Germinal center (tissue), 1 donor: ENCODE measurements at regions not wholly inside any gene's neighbourhood (a gene's known extent, or its start where the extent isn't known, plus 50 kb on each side); places are given as distances from the start of the nearest gene placed in this dataset.

Experiments used
- DNase-seq: peaks from one replicate; pipeline ENCODE4 v3.0.0; 2012; ENCODE audit warnings: mixed read lengths, low spot score

DNA sequence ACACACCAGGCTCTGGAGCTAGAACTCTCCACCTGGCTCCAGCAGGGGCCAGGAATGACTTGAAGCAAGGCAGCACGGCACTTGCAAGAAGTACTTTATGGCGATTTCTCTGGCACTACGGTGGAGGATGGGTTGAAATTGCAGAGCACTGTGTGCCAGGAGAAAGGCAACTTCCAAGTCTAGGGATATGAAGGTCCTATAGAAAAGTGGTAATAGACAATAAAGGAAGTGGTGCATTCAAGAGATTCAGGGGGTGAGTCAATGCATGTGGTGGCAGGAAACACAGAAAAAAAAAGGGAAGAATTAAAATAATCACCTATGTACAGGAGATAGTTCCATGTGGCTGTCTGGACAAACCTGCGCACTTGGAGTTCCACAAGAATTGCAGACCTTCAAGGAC lies 240.3 kb upstream of the DYNLRB2 start:
- no peak for DNase-seq

- DNase-seq = no peak
Measured at GRCh38 chr16:80299416-80299815, 241.4 kb upstream of the DYNLRB2 start.

DNA sequence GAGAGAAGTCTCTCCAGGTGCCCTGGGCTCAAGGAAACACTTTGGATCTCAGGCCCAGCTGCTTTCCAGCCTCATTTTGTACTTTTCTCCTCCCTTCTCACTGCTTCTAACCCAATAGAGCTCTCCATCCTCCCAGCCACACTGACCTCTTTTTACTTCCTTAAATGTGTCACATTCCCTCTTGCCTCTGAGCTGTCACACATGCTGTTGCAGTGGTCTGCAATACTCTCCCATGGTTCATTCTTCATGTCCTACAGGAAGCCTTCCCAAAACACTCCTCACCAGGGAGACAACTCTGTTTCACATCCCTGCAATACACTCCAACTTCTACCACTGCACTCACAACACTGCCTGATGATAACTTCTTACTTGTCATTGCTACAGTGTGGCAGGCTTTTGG lies 242.1 kb upstream of the DYNLRB2 start:
- DNase-seq = no peak

DNA sequence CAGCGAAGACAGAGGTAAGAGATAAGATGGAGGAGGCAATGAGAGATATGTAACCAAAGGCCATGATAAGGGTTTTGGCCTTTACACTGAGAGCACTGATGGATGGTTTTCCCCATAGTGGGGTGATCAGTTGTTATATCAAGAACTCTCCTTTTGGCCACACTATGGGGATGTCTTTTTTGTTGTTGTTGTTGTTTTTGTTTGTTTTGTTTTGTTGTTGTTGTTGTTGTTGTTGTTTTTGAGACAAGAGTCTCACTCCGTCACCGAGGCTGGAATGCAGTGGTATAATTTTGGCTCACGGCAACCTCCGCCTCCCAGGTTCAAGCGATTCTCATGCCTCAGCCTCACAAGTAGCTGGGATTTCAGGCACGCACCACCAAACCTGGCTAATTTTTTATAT lies 244.8 kb upstream of the DYNLRB2 start:
- no peak for DNase-seq

DNA sequence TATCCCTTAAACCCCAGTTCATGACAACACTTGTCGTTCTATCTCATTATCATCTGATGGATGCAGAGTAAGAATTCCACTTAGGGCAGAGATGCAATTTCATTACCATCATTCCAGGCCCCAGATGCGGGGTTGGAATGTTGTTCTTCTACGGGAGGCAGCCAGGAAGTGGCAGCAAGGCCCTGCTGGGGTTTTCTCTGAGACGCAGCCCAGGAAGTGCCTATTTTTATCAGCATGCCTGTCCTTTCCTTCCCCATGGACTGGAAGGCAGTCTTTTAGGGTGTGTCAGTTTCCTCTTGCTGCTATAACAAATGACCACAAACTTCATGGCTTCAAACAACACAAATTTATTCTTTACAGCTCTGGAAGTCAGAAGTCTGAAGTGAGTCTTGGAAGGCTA lies 246.6 kb upstream of the DYNLRB2 start:
- no peak for DNase-seq

DNA sequence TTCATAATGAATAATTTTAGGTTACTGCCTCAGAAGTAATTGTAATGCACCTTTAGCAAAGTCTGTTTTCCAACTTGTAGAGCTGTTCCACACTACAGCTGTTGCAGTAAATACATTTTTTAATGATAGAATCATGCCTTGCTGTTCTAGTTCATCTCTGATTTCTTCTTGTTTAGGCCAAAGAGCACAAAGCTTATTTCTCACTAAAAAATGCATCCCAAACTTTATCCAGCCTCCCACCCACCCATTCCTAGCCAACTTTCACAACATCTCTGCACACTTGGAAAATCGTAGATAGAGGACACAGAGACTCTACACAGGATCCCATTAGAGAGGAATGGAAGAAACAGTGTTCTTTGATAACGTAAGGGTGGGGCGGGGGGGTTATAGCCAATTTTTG lies 252.2 kb upstream of the DYNLRB2 start:
- no peak for DNase-seq

- DNase-seq = no peak
Measured at GRCh38 chr16:80287674-80288073, 253.1 kb upstream of the DYNLRB2 start.

GRCh38 chr16:80285104-80285503 lies 255.7 kb upstream of the DYNLRB2 start:
- no peak for DNase-seq

DNA sequence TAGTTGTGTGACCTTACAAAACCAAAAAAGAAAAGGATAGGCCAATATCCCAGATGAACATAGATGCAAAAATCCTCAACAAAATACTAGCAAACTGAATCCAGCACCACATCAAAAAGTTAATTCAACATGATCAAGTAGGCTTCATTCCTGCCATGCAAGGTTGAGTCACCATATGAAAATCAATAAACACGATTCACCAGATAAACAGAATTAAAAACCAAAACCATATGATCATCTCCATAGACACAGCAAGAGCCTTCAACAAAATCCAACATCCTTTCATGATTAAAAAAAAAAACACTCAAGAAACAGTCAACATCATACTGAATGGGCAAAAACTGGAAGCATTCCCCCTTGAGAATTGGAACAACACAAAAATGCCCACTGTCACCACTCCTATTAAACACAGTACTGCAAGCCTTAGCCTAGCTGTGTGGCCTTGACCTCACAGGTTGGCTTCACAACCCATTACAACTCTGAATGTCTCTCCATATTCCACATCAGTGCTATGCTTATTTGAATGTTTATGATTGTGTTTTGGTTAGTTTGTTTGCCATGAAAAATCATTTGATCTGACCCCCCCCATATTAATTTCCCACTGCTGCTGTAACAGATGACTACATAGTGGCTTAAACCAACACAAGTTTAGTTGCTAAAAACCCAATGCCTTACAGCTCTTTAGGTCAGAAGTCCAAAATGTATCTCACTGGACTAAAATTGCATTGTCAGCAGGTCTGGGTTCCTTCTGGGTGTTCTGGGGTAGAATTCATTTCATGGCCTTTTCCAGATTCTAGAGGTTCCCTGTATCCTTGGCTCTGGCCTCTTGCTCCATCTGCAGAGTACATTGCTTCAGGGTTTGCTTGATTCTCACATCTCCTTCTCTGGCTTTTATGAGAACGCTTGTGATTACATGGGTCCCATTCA lies 257.1 kb upstream of the DYNLRB2 start:
- DNase-seq = no peak

- DNase-seq = no peak
Measured at GRCh38 chr16:80280557-80280956, 260.2 kb upstream of the DYNLRB2 start.

DNA sequence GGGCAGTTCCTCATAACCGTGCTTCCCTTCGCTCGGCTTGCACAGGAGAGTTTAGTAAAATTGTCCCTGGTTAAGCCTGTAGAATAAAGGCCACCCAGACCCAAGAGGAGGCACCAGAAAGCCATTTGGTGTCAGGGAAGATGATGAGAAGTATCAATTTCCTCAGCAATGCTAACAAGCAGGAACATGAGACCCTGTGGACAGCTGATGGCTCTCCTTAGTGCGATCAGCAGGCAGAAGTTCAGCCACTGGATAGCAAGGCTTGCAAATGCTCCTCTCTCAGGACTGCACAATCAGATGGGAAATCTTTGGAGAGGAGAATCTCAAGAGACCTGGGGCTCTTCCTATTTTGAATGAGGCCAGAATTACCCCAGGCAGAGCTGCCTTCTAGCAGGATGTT lies 261.1 kb upstream of the DYNLRB2 start:
- DNase-seq = no peak

DNA sequence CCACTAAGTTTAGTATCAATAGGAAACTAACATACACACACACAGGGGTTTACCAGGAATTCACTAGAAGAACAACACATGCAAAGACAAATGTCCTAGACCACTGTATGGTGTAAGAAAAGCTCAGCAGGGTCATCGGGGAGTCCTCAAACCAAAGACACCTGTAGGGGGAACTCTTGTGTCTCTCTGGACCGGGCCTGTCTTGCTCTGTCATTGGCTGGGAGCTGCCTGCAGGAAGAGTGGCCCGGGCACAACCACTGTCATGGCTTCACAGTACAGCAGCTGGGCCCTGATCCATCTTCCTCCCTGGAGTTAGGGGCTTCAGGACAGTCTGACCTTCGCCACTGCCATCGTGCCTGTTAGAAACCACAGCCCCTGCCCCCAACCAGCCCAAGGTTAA lies 263.6 kb upstream of the DYNLRB2 start:
- no peak for DNase-seq

DNA sequence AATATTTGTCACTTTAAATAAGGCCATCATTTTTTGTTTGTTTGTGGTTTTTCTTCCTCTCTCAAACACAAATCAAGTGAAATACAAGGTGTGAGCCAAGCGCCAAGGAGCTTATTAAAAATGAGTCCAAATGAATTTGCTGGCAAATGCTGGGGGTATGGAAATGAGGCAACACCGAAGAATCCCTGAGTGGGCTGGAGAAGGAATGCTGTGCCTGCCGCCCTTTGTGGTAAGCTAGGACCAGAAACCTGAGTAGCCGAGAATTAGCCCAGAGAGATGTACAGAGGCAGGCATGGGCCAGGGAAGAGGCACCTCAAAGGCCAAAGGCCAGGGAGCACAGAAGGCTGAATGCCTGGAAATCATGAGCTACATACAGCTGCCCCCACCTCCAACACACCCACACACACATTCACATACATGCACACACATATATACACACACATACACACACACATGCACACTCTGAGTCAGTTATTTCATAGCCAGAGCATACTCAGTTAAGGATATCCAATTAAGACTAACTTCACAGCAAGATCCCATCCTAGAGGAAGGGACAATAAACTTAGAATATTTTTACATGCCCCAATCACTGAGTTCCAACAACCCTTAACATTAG lies 266.1 kb upstream of the DYNLRB2 start:
- DNase-seq = no peak

GRCh38 chr16:80273635-80274538 lies 266.9 kb upstream of the DYNLRB2 start:
- DNase-seq = no peak

- DNase-seq = no peak
Measured at GRCh38 chr16:80265624-80266306, 275.0 kb upstream of the DYNLRB2 start.

- DNase-seq = no peak
Measured at GRCh38 chr16:80263848-80264694, 276.7 kb upstream of the DYNLRB2 start.

DNA sequence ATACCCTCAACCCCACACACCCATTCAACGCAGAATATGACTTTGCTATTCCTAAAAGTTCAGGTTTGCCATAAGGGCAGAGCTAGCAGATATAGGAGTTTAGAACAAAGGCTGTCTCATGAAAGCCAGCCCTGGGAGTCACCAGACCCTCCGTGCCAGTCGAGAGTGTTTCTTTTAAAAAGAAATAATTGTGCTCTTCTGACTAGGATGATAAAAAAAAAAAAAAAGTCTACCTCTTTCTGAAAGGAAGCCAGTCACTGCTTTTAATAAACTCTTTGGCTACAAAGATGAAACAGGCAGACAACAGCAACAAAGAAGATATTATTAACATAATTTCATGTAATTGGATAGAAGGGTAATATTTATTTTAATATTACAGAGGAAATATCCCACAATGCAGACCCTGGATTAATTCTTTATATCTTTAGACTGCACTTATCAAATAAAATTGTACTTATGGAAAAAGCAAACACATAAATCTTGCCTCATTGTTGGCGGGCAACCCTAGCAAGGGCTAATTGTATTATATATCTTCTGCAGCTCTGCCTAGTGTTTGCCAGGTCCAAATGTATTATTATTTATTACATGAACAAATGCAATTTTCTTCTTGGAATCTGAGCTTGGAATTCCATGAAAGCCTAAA lies 277.5 kb upstream of the DYNLRB2 start:
- DNase-seq = no peak

GRCh38 chr16:80260906-80261311 lies 279.9 kb upstream of the DYNLRB2 start:
- no peak for DNase-seq

GRCh38 chr16:80259290-80259805 lies 281.4 kb upstream of the DYNLRB2 start:
- DNase-seq = no peak

GRCh38 chr16:80258407-80258806 lies 282.4 kb upstream of the DYNLRB2 start:
- DNase-seq = no peak
